Kidney epithelial cell (primary cell): ENCODE measurements at regions not wholly inside any gene's neighbourhood (a gene's known extent, or its start where the extent isn't known, plus 50 kb on each side); places are given as distances from the start of the nearest gene placed in this dataset.

Experiments used
- DNase-seq: peaks from one replicate; pipeline ENCODE4 v3.0.0-alpha.2; 2010; ENCODE audit warnings: low read depth
- H3K27me3 ChIP-seq: 2 replicates; pipeline ENCODE4 v1.6.0; 2011; ENCODE audit warnings: low read length; ENCODE audit not compliant: control insufficient read depth, insufficient read depth
- H3K36me3 ChIP-seq: 2 replicates; pipeline ENCODE4 v1.5.1; 2011; ENCODE audit warnings: low read length; ENCODE audit not compliant: control insufficient read depth, insufficient read depth
- H3K4me3 ChIP-seq: 2 replicates; pipeline ENCODE4 v1.5.1; 2011; ENCODE audit warnings: low read depth, mild to moderate bottlenecking, control low read depth, low read length
- TF ChIP-seq, protein P1 (sequence below): IDR thresholded peaks from 2 replicates; pipeline ENCODE4 v1.5.1; 2011; ENCODE audit warnings: mild to moderate bottlenecking, moderate library complexity, low read length, control low read depth, inconsistent platforms; ENCODE audit not compliant: insufficient read depth, poor library complexity, severe bottlenecking

DNA sequence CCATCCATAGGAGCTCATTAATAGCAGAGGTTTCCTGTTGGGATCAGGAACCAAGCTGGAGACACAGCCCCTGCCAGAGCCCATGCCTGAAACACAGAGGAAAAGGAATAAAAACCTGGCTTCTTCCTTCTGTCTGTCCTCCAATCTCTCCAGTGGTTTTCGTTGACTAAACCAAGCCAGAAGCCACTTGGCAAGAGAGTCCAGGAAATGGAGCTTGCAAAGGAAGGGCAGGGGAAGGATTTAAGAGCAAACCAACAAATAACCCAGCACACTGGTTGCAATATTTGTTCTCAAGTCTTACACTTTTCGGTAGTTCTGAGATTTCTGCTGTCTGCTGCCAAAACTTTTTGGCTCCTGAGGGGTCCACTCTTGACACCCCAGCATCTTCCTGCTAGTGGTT is 137.0 kb upstream of the BMP2 start:
- no peak for DNase-seq
- TF ChIP-seq, protein P1, sequence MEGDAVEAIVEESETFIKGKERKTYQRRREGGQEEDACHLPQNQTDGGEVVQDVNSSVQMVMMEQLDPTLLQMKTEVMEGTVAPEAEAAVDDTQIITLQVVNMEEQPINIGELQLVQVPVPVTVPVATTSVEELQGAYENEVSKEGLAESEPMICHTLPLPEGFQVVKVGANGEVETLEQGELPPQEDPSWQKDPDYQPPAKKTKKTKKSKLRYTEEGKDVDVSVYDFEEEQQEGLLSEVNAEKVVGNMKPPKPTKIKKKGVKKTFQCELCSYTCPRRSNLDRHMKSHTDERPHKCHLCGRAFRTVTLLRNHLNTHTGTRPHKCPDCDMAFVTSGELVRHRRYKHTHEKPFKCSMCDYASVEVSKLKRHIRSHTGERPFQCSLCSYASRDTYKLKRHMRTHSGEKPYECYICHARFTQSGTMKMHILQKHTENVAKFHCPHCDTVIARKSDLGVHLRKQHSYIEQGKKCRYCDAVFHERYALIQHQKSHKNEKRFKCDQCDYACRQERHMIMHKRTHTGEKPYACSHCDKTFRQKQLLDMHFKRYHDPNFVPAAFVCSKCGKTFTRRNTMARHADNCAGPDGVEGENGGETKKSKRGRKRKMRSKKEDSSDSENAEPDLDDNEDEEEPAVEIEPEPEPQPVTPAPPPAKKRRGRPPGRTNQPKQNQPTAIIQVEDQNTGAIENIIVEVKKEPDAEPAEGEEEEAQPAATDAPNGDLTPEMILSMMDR = no peak
- no peak overlapping the region for H3K4me3 ChIP-seq

DNA sequence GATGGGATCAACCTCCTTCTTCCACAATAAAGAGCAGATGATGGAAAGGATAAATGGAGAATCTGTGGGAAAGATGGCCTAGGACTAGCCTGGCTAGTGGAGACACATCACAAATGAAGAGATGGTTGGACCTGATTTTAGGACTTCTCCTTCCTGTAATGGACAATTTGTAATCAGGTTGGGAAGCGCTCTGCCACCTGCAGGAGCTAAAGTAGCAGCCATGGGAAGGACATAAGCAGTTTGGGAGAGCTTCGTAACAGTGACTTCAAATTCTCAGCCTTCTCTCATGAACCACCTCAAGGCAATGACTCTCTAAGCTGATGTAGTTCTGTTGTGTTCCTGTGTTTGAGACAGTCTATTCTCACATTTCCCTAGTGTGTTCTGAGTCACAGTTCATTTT is 137.9 kb upstream of the BMP2 start:
- TF ChIP-seq, protein P1 = no peak
- DNase-seq = no peak
- no peaks in the 10 kb centered on the region for H3K27me3 ChIP-seq
- H3K36me3 ChIP-seq = no peaks in the 10 kb centered on the region
- H3K4me3 ChIP-seq = no peak overlapping the region

More for the DNA sequence above, 137.0 kb upstream of the BMP2 start:
- no peaks in the 10 kb centered on the region for H3K27me3 ChIP-seq
- H3K36me3 ChIP-seq = no peaks in the 10 kb centered on the region

DNA sequence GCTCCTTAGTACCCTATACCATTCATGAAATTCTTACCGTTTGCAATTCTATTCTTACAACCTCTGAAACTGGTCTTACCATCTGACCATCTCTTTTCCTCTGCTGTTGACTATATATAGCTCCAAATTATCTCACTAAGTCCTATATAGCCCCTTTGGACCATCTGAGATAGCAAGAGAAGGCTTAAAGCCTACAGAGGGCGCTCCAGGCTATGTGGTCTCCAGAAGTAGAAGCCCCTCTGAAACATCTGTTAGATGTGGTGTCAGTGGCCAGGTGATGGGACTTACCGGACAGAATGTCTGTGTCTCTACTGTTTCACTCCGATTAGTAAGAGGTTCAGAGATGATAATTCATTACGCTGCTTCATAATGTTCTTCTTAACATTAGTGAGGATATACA is 140.7 kb upstream of the BMP2 start:
- H3K4me3 ChIP-seq = no peak overlapping the region
- TF ChIP-seq, protein P1 = no peak
- no peaks in the 10 kb centered on the region for H3K36me3 ChIP-seq
- no peaks in the 10 kb centered on the region for H3K27me3 ChIP-seq
- no peak for DNase-seq

DNA sequence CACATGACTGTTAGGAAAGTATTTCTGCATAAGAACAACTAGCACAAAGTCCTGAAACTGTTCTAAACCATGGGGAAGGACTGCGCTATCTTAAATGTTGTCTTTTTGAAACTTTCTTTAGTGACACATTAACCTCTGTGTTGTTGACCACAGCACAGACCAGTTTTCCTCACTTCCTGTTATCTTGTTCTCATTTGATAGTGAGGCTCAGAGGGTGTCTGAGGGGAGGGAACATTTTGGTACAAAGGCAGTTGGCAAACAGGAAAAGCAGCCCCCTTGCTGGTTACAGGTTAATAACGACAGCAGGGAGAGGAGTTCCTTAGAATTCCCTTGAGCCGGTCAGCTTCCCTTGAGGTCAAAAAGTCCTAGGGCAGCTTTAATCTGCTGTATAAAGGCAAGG is 143.5 kb upstream of the BMP2 start:
- no peak for DNase-seq
- Histone ChIP-seq H3K27me3 (no peaks in the 10 kb centered on the region), H3K4me3 (no peak overlapping the region), H3K36me3 (no peaks in the 10 kb centered on the region)
- TF ChIP-seq, protein P1 = no peak

DNA sequence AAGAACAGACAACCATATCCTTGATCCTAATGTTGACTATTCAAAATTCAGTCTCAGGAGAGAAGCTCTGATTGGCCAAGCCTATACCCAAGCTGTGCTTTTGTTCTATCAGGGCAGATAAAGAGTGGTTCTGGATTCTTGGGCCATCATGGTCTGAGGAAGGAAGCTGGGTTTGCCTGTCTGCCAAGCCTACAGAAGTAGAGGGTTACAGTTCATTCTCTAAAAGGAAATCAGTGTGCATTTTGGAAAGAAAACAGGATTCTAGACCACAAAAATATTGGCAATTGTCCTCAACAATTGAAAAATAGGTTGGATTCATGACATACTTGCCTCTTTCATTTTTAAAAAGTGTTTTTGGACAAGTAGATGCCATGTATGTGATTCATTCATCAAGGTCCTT is 145.4 kb upstream of the BMP2 start:
- TF ChIP-seq, protein P1 = no peak
- Histone ChIP-seq H3K4me3 (no peak overlapping the region), H3K36me3 (no peaks in the 10 kb centered on the region), H3K27me3 (no peaks in the 10 kb centered on the region)
- DNase-seq = no peak

DNA sequence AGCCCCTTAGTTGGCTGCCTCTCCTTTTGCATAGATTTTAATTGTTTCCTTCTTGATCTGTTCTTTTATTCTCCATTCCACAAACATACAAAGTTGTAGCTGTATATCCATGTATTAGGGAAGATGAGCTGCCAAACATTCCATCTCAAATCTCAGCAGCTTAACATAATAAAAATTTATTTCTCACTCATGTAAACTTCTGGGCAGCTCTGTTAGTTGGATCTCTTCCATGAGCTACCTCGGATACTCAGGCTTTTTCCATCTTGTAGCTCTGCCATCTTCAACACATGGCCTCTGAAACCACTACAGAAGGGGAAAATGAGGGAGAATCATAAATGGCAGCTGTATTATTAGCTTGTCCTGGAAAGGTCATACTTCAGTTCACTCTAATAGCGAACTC is 149.4 kb upstream of the BMP2 start:
- TF ChIP-seq, protein P1 = no peak
- Histone ChIP-seq H3K27me3 (no peaks in the 10 kb centered on the region), H3K4me3 (no peak overlapping the region), H3K36me3 (no peaks in the 10 kb centered on the region)
- DNase-seq = no peak
